GM21717 (cell line): ENCODE measurements at regions not wholly inside any gene's neighbourhood (a gene's known extent, or its start where the extent isn't known, plus 50 kb on each side); places are given as distances from the start of the nearest gene placed in this dataset.

Experiments
- ATAC-seq: cut with Tn5 transposase; IDR thresholded peaks from one replicate; pipeline ENCODE4 v1.9.1; 2021; ENCODE audit warnings: mild to moderate bottlenecking, moderate library complexity; ENCODE audit not compliant: unreplicated experiment

- no peak for ATAC-seq
Measured at GRCh38 chr11:109854731-109855130, 238.5 kb upstream of the ZC3H12C start.

GRCh38 chr11:109856928-109857327 lies 236.3 kb upstream of the ZC3H12C start:
- no peak for ATAC-seq

GRCh38 chr11:109857637-109858036 lies 235.6 kb upstream of the ZC3H12C start:
- ATAC-seq = no peak

- no peak for ATAC-seq
Measured at GRCh38 chr11:109858152-109858551, 235.0 kb upstream of the ZC3H12C start.

GRCh38 chr11:109859045-109859724 lies 234.0 kb upstream of the ZC3H12C start:
- no peak for ATAC-seq

- ATAC-seq = no peak
Measured at GRCh38 chr11:109862835-109863234, 230.4 kb upstream of the ZC3H12C start.

GRCh38 chr11:109864151-109864661 lies 229.0 kb upstream of the ZC3H12C start:
- ATAC-seq = peak; percentile 92

GRCh38 chr11:109864834-109865547 lies 228.2 kb upstream of the ZC3H12C start:
- peak; percentile 33 for ATAC-seq

- ATAC-seq = no peak
Measured at GRCh38 chr11:109865548-109866186, 227.5 kb upstream of the ZC3H12C start.

- ATAC-seq = no peak
Measured at GRCh38 chr11:109867784-109868183, 225.4 kb upstream of the ZC3H12C start.

GRCh38 chr11:109869536-109869935 lies 223.7 kb upstream of the ZC3H12C start:
- ATAC-seq = no peak

GRCh38 chr11:109870297-109870696 lies 222.9 kb upstream of the ZC3H12C start:
- ATAC-seq = no peak

GRCh38 chr11:109877043-109877442 lies 216.1 kb upstream of the ZC3H12C start:
- ATAC-seq = no peak

GRCh38 chr11:109884501-109884900 lies 208.7 kb upstream of the ZC3H12C start:
- ATAC-seq = no peak

- no peak for ATAC-seq
Measured at GRCh38 chr11:109885006-109885405, 208.2 kb upstream of the ZC3H12C start.

GRCh38 chr11:109892321-109892794 lies 200.8 kb upstream of the ZC3H12C start:
- ATAC-seq = no peak

- no peak for ATAC-seq
Measured at GRCh38 chr11:109894242-109894641, 198.9 kb upstream of the ZC3H12C start.

GRCh38 chr11:109898592-109898991 lies 194.6 kb upstream of the ZC3H12C start:
- no peak for ATAC-seq

- no peak for ATAC-seq
Measured at GRCh38 chr11:109902764-109903433, 190.3 kb upstream of the ZC3H12C start.

- no peak for ATAC-seq
Measured at GRCh38 chr11:109911488-109911887, 181.7 kb upstream of the ZC3H12C start.

- ATAC-seq = no peak
Measured at GRCh38 chr11:109914038-109914437, 179.2 kb upstream of the ZC3H12C start.
